ENCODE measurements at regions not wholly inside any gene's neighbourhood (a gene's known extent, or its start where the extent isn't known, plus 50 kb on each side); places are given as distances from the start of the nearest gene placed in this dataset.

- DNase-seq (ENCODE audit: low spot score), result no peak
Measured at GRCh38 chr7:45982907-45983719, 62.0 kb upstream of the IGFBP3 start.

GRCh38 chr7:45982132-45982531 lies 61.1 kb upstream of the IGFBP3 start:
- no peak for DNase-seq (ENCODE audit: low spot score)

GRCh38 chr7:45980973-45981372 lies 59.9 kb upstream of the IGFBP3 start:
- DNase-seq (ENCODE audit: low spot score), result no peak

GRCh38 chr7:45980181-45980905 lies 59.3 kb upstream of the IGFBP3 start:
- no peak for DNase-seq (ENCODE audit: low spot score)

- no peak for DNase-seq (ENCODE audit: low spot score)
Measured at GRCh38 chr7:45979275-45980180, 58.5 kb upstream of the IGFBP3 start.

GRCh38 chr7:45978731-45979211 lies 57.7 kb upstream of the IGFBP3 start:
- no peak for DNase-seq (ENCODE audit: low spot score)

GRCh38 chr7:45978010-45978681 lies 57.1 kb upstream of the IGFBP3 start:
- DNase-seq (ENCODE audit: low spot score), result no peak

- no peak for DNase-seq (ENCODE audit: low spot score)
Measured at GRCh38 chr7:45977256-45977780, 56.2 kb upstream of the IGFBP3 start.

GRCh38 chr7:45976485-45976856 lies 55.4 kb upstream of the IGFBP3 start:
- DNase-seq (ENCODE audit: low spot score), result no peak

- no peak for DNase-seq (ENCODE audit: low spot score)
Measured at GRCh38 chr7:45975847-45976484, 54.9 kb upstream of the IGFBP3 start.

GRCh38 chr7:45975367-45975766 lies 54.3 kb upstream of the IGFBP3 start:
- DNase-seq (ENCODE audit: low spot score), result no peak

- no peak for DNase-seq (ENCODE audit: low spot score)
Measured at GRCh38 chr7:45974540-45975360, 53.7 kb upstream of the IGFBP3 start.

GRCh38 chr7:45973725-45974532 lies 52.9 kb upstream of the IGFBP3 start:
- DNase-seq (ENCODE audit: low spot score), result no peak

- DNase-seq (ENCODE audit: low spot score), result no peak
Measured at GRCh38 chr7:45972629-45973312, 51.7 kb upstream of the IGFBP3 start.

GRCh38 chr7:45971661-45972175 lies 50.6 kb upstream of the IGFBP3 start:
- no peak for DNase-seq (ENCODE audit: low spot score)

- DNase-seq (ENCODE audit: low spot score), result no peak
Measured at GRCh38 chr7:45971171-45971570, 50.1 kb upstream of the IGFBP3 start.

All from germinal center (tissue), 1 donor.